ENCODE measurements at regions not wholly inside any gene's neighbourhood (a gene's known extent, or its start where the extent isn't known, plus 50 kb on each side); places are given as distances from the start of the nearest gene placed in this dataset.

- CTCF ChIA-PET = no interaction called here
- DNase-seq (ENCODE audit: low spot score) = no peak
- no peak for TF ChIP-seq CTCF (conservative IDR thresholded peaks at IDR 0.05; ENCODE audit: low read depth)
- H3K27ac ChIP-seq = no peak overlapping the region
- POLR2A ChIA-PET (ENCODE audit: low non-redundant PET) = no interaction called here
Observed at GRCh38 chr9:14498824-14499223, 184.9 kb upstream of the NFIB start.

- POLR2A ChIA-PET (ENCODE audit: low non-redundant PET) = no interaction called here
- no peak for TF ChIP-seq CTCF (conservative IDR thresholded peaks at IDR 0.05; ENCODE audit: low read depth)
- CTCF ChIA-PET = interaction anchor here (0.7 kb wide), 1 partner anchor 27 kb away, joined by 4 read pairs; no protein-coding TSS in a partner anchor
- H3K27ac ChIP-seq = no peak overlapping the region
- DNase-seq (ENCODE audit: low spot score) = no peak
Observed at GRCh38 chr9:14497476-14497875, 183.5 kb upstream of the NFIB start.

- ChIA-PET CTCF (no interaction called here), POLR2A (ENCODE audit: low non-redundant PET) (no interaction called here)
- no peak for DNase-seq (ENCODE audit: low spot score)
- H3K27ac ChIP-seq = no peak overlapping the region
- TF ChIP-seq CTCF (conservative IDR thresholded peaks at IDR 0.05; ENCODE audit: low read depth) = no peak
Observed at GRCh38 chr9:14488421-14489190, 174.7 kb upstream of the NFIB start.

- POLR2A ChIA-PET (ENCODE audit: low non-redundant PET) = no interaction called here
- TF ChIP-seq CTCF (conservative IDR thresholded peaks at IDR 0.05; ENCODE audit: low read depth) = no peak
- no peak for DNase-seq (ENCODE audit: low spot score)
- H3K27ac ChIP-seq = no peak overlapping the region
- CTCF ChIA-PET = no interaction called here
Observed at GRCh38 chr9:14487547-14488185, 173.7 kb upstream of the NFIB start.

GRCh38 chr9:14485366-14485765, 171.4 kb upstream of the NFIB start:
- DNase-seq (ENCODE audit: low spot score) = peak; percentile 19
- ChIA-PET POLR2A (ENCODE audit: low non-redundant PET) (no interaction called here), CTCF (no interaction called here)
- TF ChIP-seq CTCF (conservative IDR thresholded peaks at IDR 0.05; ENCODE audit: low read depth) = no peak
- H3K27ac ChIP-seq = no peak overlapping the region

GRCh38 chr9:14482856-14483255, 168.9 kb upstream of the NFIB start:
- H3K27ac ChIP-seq = no peak overlapping the region
- no peak for TF ChIP-seq CTCF (conservative IDR thresholded peaks at IDR 0.05; ENCODE audit: low read depth)
- POLR2A ChIA-PET (ENCODE audit: low non-redundant PET) = no interaction called here
- no peak for DNase-seq (ENCODE audit: low spot score)
- CTCF ChIA-PET = no interaction called here
